ENCODE measurements at regions not wholly inside any gene's neighbourhood (a gene's known extent, or its start where the extent isn't known, plus 50 kb on each side); places are given as distances from the start of the nearest gene placed in this dataset.

- TF ChIP-seq, protein P1, sequence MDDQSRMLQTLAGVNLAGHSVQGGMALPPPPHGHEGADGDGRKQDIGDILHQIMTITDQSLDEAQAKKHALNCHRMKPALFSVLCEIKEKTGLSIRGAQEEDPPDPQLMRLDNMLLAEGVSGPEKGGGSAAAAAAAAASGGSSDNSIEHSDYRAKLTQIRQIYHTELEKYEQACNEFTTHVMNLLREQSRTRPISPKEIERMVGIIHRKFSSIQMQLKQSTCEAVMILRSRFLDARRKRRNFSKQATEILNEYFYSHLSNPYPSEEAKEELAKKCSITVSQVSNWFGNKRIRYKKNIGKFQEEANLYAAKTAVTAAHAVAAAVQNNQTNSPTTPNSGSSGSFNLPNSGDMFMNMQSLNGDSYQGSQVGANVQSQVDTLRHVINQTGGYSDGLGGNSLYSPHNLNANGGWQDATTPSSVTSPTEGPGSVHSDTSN (CRISPR knock-in tag; IDR thresholded peaks at IDR 0.05; ENCODE audit: borderline replicate concordance) = no peak
- TF ChIP-seq SRF (IDR thresholded peaks at IDR 0.05; ENCODE audit: low read depth, low read length) (no peak), SRSF9 (IDR thresholded peaks at IDR 0.05; ENCODE audit: borderline replicate concordance, insufficient read depth, low read depth, low read length, poor library complexity, severe bottlenecking) (no peak), ZNF644 (CRISPR knock-in tag; IDR thresholded peaks at IDR 0.05; ENCODE audit: low read depth) (no peak), HNRNPLL (IDR thresholded peaks at IDR 0.05; ENCODE audit: low read depth, low read length, poor library complexity, severe bottlenecking) (no peak)
These were observed 769.9 kb upstream of the SLITRK6 start for GRCh38 chr13:86569119-86569518.

Measured in HepG2 (cell line).